H7 (cell line): ENCODE measurements at regions not wholly inside any gene's neighbourhood (a gene's known extent, or its start where the extent isn't known, plus 50 kb on each side); places are given as distances from the start of the nearest gene placed in this dataset.

Source experiments
- DNase-seq: peaks from one replicate; pipeline ENCODE4 v3.0.0; 2012
- H3K27me3 ChIP-seq: 2 replicates; pipeline ENCODE4 v1.6.0; 2011; ENCODE audit warnings: mild to moderate bottlenecking, low read length; ENCODE audit not compliant: control insufficient read depth, insufficient read depth
- H3K36me3 ChIP-seq: replicated peaks from 2 replicates; pipeline ENCODE4 v1.5.1; 2011; ENCODE audit warnings: low read length; ENCODE audit not compliant: control insufficient read depth, insufficient read depth
- H3K4me3 ChIP-seq: 2 replicates; pipeline ENCODE4 v1.5.1; 2011; ENCODE audit warnings: low read depth, mild to moderate bottlenecking, control low read depth, low read length, moderate library complexity; ENCODE audit not compliant: insufficient read depth

GRCh38 chr5:18023275-18023674 lies 389.0 kb downstream of the TAF11L14 start:
- no peak overlapping the region for H3K4me3 ChIP-seq
- H3K27me3 ChIP-seq = no peaks in the 10 kb centered on the region
- DNase-seq = no peak
- no peaks in the 10 kb centered on the region for H3K36me3 ChIP-seq

- DNase-seq = no peak
- Histone ChIP-seq H3K27me3 (no peaks in the 10 kb centered on the region), H3K36me3 (no peaks in the 10 kb centered on the region), H3K4me3 (no peak overlapping the region)
Measured at GRCh38 chr5:18023986-18024385, 389.7 kb downstream of the TAF11L14 start.

GRCh38 chr5:18024542-18024941 lies 390.3 kb downstream of the TAF11L14 start:
- no peaks in the 10 kb centered on the region for H3K36me3 ChIP-seq
- H3K4me3 ChIP-seq = no peak overlapping the region
- DNase-seq = peak; percentile 5
- H3K27me3 ChIP-seq = no peaks in the 10 kb centered on the region

- Histone ChIP-seq H3K4me3 (no peak overlapping the region), H3K36me3 (no peaks in the 10 kb centered on the region), H3K27me3 (no peaks in the 10 kb centered on the region)
- DNase-seq = no peak
Measured at GRCh38 chr5:18027241-18027867, 393.1 kb downstream of the TAF11L14 start.

- Histone ChIP-seq H3K27me3 (no peaks in the 10 kb centered on the region), H3K36me3 (no peaks in the 10 kb centered on the region), H3K4me3 (no peak overlapping the region)
- no peak for DNase-seq
Measured at GRCh38 chr5:18028036-18028435, 393.8 kb downstream of the TAF11L14 start.

GRCh38 chr5:18032744-18033143 lies 398.5 kb downstream of the TAF11L14 start:
- Histone ChIP-seq H3K36me3 (no peaks in the 10 kb centered on the region), H3K4me3 (no peak overlapping the region), H3K27me3 (no peaks in the 10 kb centered on the region)
- DNase-seq = no peak

GRCh38 chr5:18036531-18036930 lies 402.3 kb downstream of the TAF11L14 start:
- H3K36me3 ChIP-seq = no peaks in the 10 kb centered on the region
- no peak for DNase-seq
- no peak overlapping the region for H3K4me3 ChIP-seq
- no peaks in the 10 kb centered on the region for H3K27me3 ChIP-seq

GRCh38 chr5:18037718-18038117 lies 403.5 kb downstream of the TAF11L14 start:
- Histone ChIP-seq H3K4me3 (no peak overlapping the region), H3K27me3 (no peaks in the 10 kb centered on the region), H3K36me3 (no peaks in the 10 kb centered on the region)
- DNase-seq = no peak

GRCh38 chr5:18043344-18043743 lies 409.1 kb downstream of the TAF11L14 start:
- no peak overlapping the region for H3K4me3 ChIP-seq
- H3K36me3 ChIP-seq = no peaks in the 10 kb centered on the region
- DNase-seq = peak; percentile 9
- no peaks in the 10 kb centered on the region for H3K27me3 ChIP-seq

- no peak overlapping the region for H3K4me3 ChIP-seq
- H3K36me3 ChIP-seq = no peaks in the 10 kb centered on the region
- no peak for DNase-seq
- H3K27me3 ChIP-seq = no peaks in the 10 kb centered on the region
Measured at GRCh38 chr5:18048449-18048848, 414.2 kb downstream of the TAF11L14 start.

GRCh38 chr5:18050345-18050744 lies 416.1 kb downstream of the TAF11L14 start:
- DNase-seq = no peak
- Histone ChIP-seq H3K4me3 (no peak overlapping the region), H3K36me3 (no peaks in the 10 kb centered on the region), H3K27me3 (no peaks in the 10 kb centered on the region)

GRCh38 chr5:18050776-18051175 lies 416.5 kb downstream of the TAF11L14 start:
- no peaks in the 10 kb centered on the region for H3K27me3 ChIP-seq
- no peak overlapping the region for H3K4me3 ChIP-seq
- H3K36me3 ChIP-seq = no peaks in the 10 kb centered on the region
- DNase-seq = no peak

- H3K27me3 ChIP-seq = no peaks in the 10 kb centered on the region
- H3K4me3 ChIP-seq = no peak overlapping the region
- no peak for DNase-seq
- no peaks in the 10 kb centered on the region for H3K36me3 ChIP-seq
Measured at GRCh38 chr5:18051953-18052352, 417.7 kb downstream of the TAF11L14 start.

- Histone ChIP-seq H3K36me3 (no peaks in the 10 kb centered on the region), H3K27me3 (no peaks in the 10 kb centered on the region), H3K4me3 (no peak overlapping the region)
- no peak for DNase-seq
Measured at GRCh38 chr5:18052569-18052968, 418.3 kb downstream of the TAF11L14 start.

GRCh38 chr5:18057725-18058124 lies 423.5 kb downstream of the TAF11L14 start:
- DNase-seq = no peak
- Histone ChIP-seq H3K36me3 (no peaks in the 10 kb centered on the region), H3K27me3 (no peaks in the 10 kb centered on the region), H3K4me3 (no peak overlapping the region)

GRCh38 chr5:18067615-18068014 lies 433.4 kb downstream of the TAF11L14 start:
- no peak for DNase-seq
- Histone ChIP-seq H3K36me3 (no peaks in the 10 kb centered on the region), H3K27me3 (no peaks in the 10 kb centered on the region), H3K4me3 (no peak overlapping the region)
